PC-3 (cell line): ENCODE measurements at regions not wholly inside any gene's neighbourhood (a gene's known extent, or its start where the extent isn't known, plus 50 kb on each side); places are given as distances from the start of the nearest gene placed in this dataset.

ENCODE experiments used
- ATAC-seq: fragments of 200-7000 bp; cut with Tn5 transposase; 2 replicates; pipeline ENCODE4 v1.9.1; 2020; ENCODE audit warnings: mild to moderate bottlenecking, moderate library complexity
- BruUV-seq: library from RNA; stranded (reverse); fragments of 400-500 nt; replicated peaks from 2 replicates; lab custom pipeline; 2021; lab: Mats Ljungman, UMichigan
- CTCF ChIA-PET: fragments of 300-600 bp; sonication (Branson Sonifier 250); formaldehyde crosslinking; loops from one replicate; lab custom pipeline; 2022; ENCODE audit warnings: antibody characterized with exemption; lab: Charles Lee
- POLR2A ChIA-PET: fragments of 300-600 bp; sonication (Branson Sonifier 250); formaldehyde crosslinking; loops from one replicate; lab custom pipeline; 2022; ENCODE audit warnings: antibody characterized with exemption; ENCODE audit not compliant: unreplicated experiment; lab: Charles Lee
- DNase-seq: peaks from one replicate; pipeline ENCODE4 v3.0.0-alpha.2; 2015
- H2AFZ ChIP-seq: fragments of 300-600 bp; sonication (generic); 2 replicates; pipeline ENCODE4 v1.6.0; 2016; ENCODE audit warnings: antibody characterized with exemption, low read length
- H3F3A ChIP-seq: fragments of 300-600 bp; sonication (generic); one replicate; pipeline ENCODE4 v1.6.0; 2017; ENCODE audit warnings: antibody characterized with exemption, low read length, control low read depth, mild to moderate bottlenecking; ENCODE audit not compliant: unreplicated experiment
- H3K27ac ChIP-seq: fragments of 300-600 bp; sonication (generic); 2 replicates; pipeline ENCODE4 v1.5.1; 2016; ENCODE audit warnings: mild to moderate bottlenecking, low read length
- H3K27me3 ChIP-seq: fragments of 300-600 bp; sonication (generic); 2 replicates; pipeline ENCODE4 v1.6.1; 2016; ENCODE audit warnings: low read length, mixed read lengths
- H3K36me3 ChIP-seq: fragments of 300-600 bp; sonication (generic); 2 replicates; pipeline ENCODE4 v1.6.1; 2016; ENCODE audit warnings: low read depth, mixed run types, low read length, mixed read lengths
- H3K4me1 ChIP-seq: fragments of 300-600 bp; sonication (generic); 2 replicates; pipeline ENCODE4 v1.5.1; 2016; ENCODE audit warnings: low read length; ENCODE audit not compliant: insufficient read depth
- H3K4me2 ChIP-seq: fragments of 300-600 bp; sonication (generic); 2 replicates; pipeline ENCODE4 v1.6.0; 2016; ENCODE audit warnings: low read length
- H3K4me3 ChIP-seq: fragments of 300-600 bp; sonication (generic); 2 replicates; pipeline ENCODE4 v1.5.1; 2016; ENCODE audit warnings: mild to moderate bottlenecking, low read length, mixed read lengths
- H3K79me2 ChIP-seq: fragments of 300-600 bp; sonication (generic); 2 replicates; pipeline ENCODE4 v1.6.1; 2017; ENCODE audit warnings: low read length, mixed read lengths
- H3K9ac ChIP-seq: fragments of 300-600 bp; sonication (generic); 2 replicates; pipeline ENCODE4 v1.6.0; 2016; ENCODE audit warnings: mild to moderate bottlenecking, low read length
- H3K9me2 ChIP-seq: fragments of 300-600 bp; sonication (generic); replicated peaks from 2 replicates; pipeline ENCODE4 v1.6.1; 2016; ENCODE audit warnings: mixed run types, low read length, mixed read lengths
- H3K9me3 ChIP-seq: fragments of 300-600 bp; sonication (generic); 2 replicates; pipeline ENCODE4 v1.6.1; 2016; ENCODE audit warnings: low read length, mixed read lengths
- H4K20me1 ChIP-seq: fragments of 300-600 bp; sonication (generic); 2 replicates; pipeline ENCODE4 v1.6.1; 2016; ENCODE audit warnings: low read length, mixed read lengths
- CTCF ChIP-seq: fragments of 300-600 bp; sonication (generic); conservative IDR thresholded peaks from 2 replicates; pipeline ENCODE4 v1.5.1; 2017; ENCODE audit warnings: antibody characterized with exemption, low read depth, mild to moderate bottlenecking, low read length
- EZH2 ChIP-seq: fragments of 300-600 bp; sonication (generic); IDR thresholded peaks from one replicate; pipeline ENCODE4 v1.6.1; 2017; ENCODE audit warnings: antibody characterized with exemption, mild to moderate bottlenecking, low read length; ENCODE audit not compliant: unreplicated experiment
- EZH2phosphoT487 ChIP-seq: fragments of 300-600 bp; sonication (generic); IDR thresholded peaks from 2 replicates; pipeline ENCODE4 v1.6.1; 2018; ENCODE audit warnings: mild to moderate bottlenecking, antibody characterized with exemption, low read length, borderline replicate concordance
- intact Hi-C: fragments of 100-400 bp; cut with micrococcal nuclease; formaldehyde crosslinking; loops from 2 replicates; pipeline ENCODE4 v1.9.0; 2023

- no peak overlapping the region for H3K9ac ChIP-seq
- H3K27me3 ChIP-seq, result no peaks in the 10 kb centered on the region
- H3K9me2 ChIP-seq, result no peaks in the 10 kb centered on the region
- H3K27ac ChIP-seq, result no peak overlapping the region
- no peaks in the 10 kb centered on the region for H3K4me1 ChIP-seq
- H3F3A ChIP-seq, result no peaks in the 10 kb centered on the region
- no peak overlapping the region for H3K4me3 ChIP-seq
- no peak for DNase-seq
- no TSS peak for BruUV-seq
- H3K4me2 ChIP-seq, result no peak overlapping the region
- H3K79me2 ChIP-seq, result no peaks in the 10 kb centered on the region
- no peak overlapping the region for H2AFZ ChIP-seq
- intact Hi-C loops, result no loop called here
- no peaks in the 10 kb centered on the region for H3K36me3 ChIP-seq
- H4K20me1 ChIP-seq, result no peaks in the 10 kb centered on the region
- ChIA-PET CTCF (no interaction called here), POLR2A (interaction anchor here (0.7 kb wide), 1 partner anchor 11 kb away, joined by 3 read pairs; no protein-coding TSS in a partner anchor)
- ATAC-seq, result no peak
- TF ChIP-seq CTCF (no peak), EZH2 (no peak), EZH2phosphoT487 (no peak)
- no peaks in the 10 kb centered on the region for H3K9me3 ChIP-seq
Observed at GRCh38 chr14:89649451-89650075, 232.5 kb upstream of the FOXN3 start.

- H3K4me2 ChIP-seq, result no peak overlapping the region
- H3K9me3 ChIP-seq, result no peaks in the 10 kb centered on the region
- H3K27ac ChIP-seq, result no peak overlapping the region
- H3K9ac ChIP-seq, result no peak overlapping the region
- no TSS peak for BruUV-seq
- intact Hi-C loops, result no loop called here
- no peak overlapping the region for H2AFZ ChIP-seq
- ChIA-PET POLR2A (interaction anchor here (0.7 kb wide), 1 partner anchor 10 kb away, joined by 3 read pairs; no protein-coding TSS in a partner anchor), CTCF (no interaction called here)
- no peak for ATAC-seq
- no peaks in the 10 kb centered on the region for H3K4me1 ChIP-seq
- no peak for DNase-seq
- TF ChIP-seq CTCF (no peak), EZH2phosphoT487 (no peak), EZH2 (no peak)
- no peaks in the 10 kb centered on the region for H3K36me3 ChIP-seq
- no peaks in the 10 kb centered on the region for H3K9me2 ChIP-seq
- H3F3A ChIP-seq, result no peaks in the 10 kb centered on the region
- H3K4me3 ChIP-seq, result no peak overlapping the region
- H3K27me3 ChIP-seq, result no peaks in the 10 kb centered on the region
- H4K20me1 ChIP-seq, result no peaks in the 10 kb centered on the region
- no peaks in the 10 kb centered on the region for H3K79me2 ChIP-seq
Observed at GRCh38 chr14:89648924-89649323, 231.9 kb upstream of the FOXN3 start.

GRCh38 chr14:89648510-89648909 is 231.5 kb upstream of the FOXN3 start:
- ChIA-PET CTCF (interaction anchor here (0.6 kb wide), 1 partner anchor 29 kb away, joined by 3 read pairs; no protein-coding TSS in a partner anchor), POLR2A (no interaction called here)
- Histone ChIP-seq H3K27me3 (no peaks in the 10 kb centered on the region), H3K9ac (no peak overlapping the region), H2AFZ (no peak overlapping the region), H4K20me1 (no peaks in the 10 kb centered on the region), H3K36me3 (no peaks in the 10 kb centered on the region), H3K79me2 (no peaks in the 10 kb centered on the region), H3K9me2 (no peaks in the 10 kb centered on the region), H3K4me1 (no peaks in the 10 kb centered on the region), H3K27ac (no peak overlapping the region), H3K4me2 (no peak overlapping the region), H3F3A (no peaks in the 10 kb centered on the region), H3K4me3 (no peak overlapping the region), H3K9me3 (no peaks in the 10 kb centered on the region)
- ATAC-seq, result no peak
- peak; percentile 6 for DNase-seq
- no TSS peak for BruUV-seq
- TF ChIP-seq CTCF (no peak), EZH2 (no peak), EZH2phosphoT487 (no peak)
- intact Hi-C loops, result no loop called here
